ENCODE measurements at regions not wholly inside any gene's neighbourhood (a gene's known extent, or its start where the extent isn't known, plus 50 kb on each side); places are given as distances from the start of the nearest gene placed in this dataset.

- TF ChIP-seq YY1 (IDR thresholded peaks at IDR 0.05; ENCODE audit: insufficient read depth, insufficient read length) (no peak), ZNF274 (IDR thresholded peaks at IDR 0.05; ENCODE audit: low read depth, low read length) (no peak)
These were observed 180.5 kb upstream of the ZNF462 start for GRCh38 chr9:106682420-106682819.
